ENCODE measurements at regions not wholly inside any gene's neighbourhood (a gene's known extent, or its start where the extent isn't known, plus 50 kb on each side); places are given as distances from the start of the nearest gene placed in this dataset.
"Not testable (repeated sequence)": the region's sequence is repeated elsewhere in the genome, so short reads cannot be mapped to it uniquely, and the experiment has no call there.

GRCh38 chr2:131631648-131632047, 104.0 kb downstream of the CCDC74A start:
- not testable (repeated sequence) for TF ChIP-seq CTCF (conservative IDR thresholded peaks at IDR 0.05); EZH2 (IDR thresholded peaks at IDR 0.05; ENCODE audit: low read depth)
